Muscle of back (tissue), 3 donors: ENCODE measurements at regions not wholly inside any gene's neighbourhood (a gene's known extent, or its start where the extent isn't known, plus 50 kb on each side); places are given as distances from the start of the nearest gene placed in this dataset.
A peak's percentile ranks its signal among the peaks of the same experiment; 100 is the strongest.
"Not testable (repeated sequence)": the region's sequence is repeated elsewhere in the genome, so short reads cannot be mapped to it uniquely, and the experiment has no call there.

Experiments
- DNase-seq, 3 donors: peaks; one replicate each; pipeline versions ENCODE4 v3.0.0 to v3.0.0-alpha.2; 2013

- DNase-seq = no peak
Measured at GRCh38 chr5:143533978-143534760, 130.7 kb upstream of the NR3C1 start.

- DNase-seq = no peak
Measured at GRCh38 chr5:143533475-143533874, 130.0 kb upstream of the NR3C1 start.

- DNase-seq = no peak
Measured at GRCh38 chr5:143527808-143528207, 124.3 kb upstream of the NR3C1 start.

- no peak for DNase-seq
Measured at GRCh38 chr5:143525176-143525575, 121.7 kb upstream of the NR3C1 start.

- peak in 1 of 3 donors; percentile 23 for DNase-seq
Measured at GRCh38 chr5:143524338-143524945, 121.0 kb upstream of the NR3C1 start.

GRCh38 chr5:143521846-143522400 is 118.4 kb upstream of the NR3C1 start:
- no peak for DNase-seq

- DNase-seq = peak in 2 of 3 donors; percentile 56 to 80
Measured at GRCh38 chr5:143521141-143521540, 117.7 kb upstream of the NR3C1 start.

- not testable (repeated sequence) for DNase-seq
Measured at GRCh38 chr5:143519215-143519614, 115.7 kb upstream of the NR3C1 start.

GRCh38 chr5:143517824-143518223 is 114.3 kb upstream of the NR3C1 start:
- not testable (repeated sequence) for DNase-seq

- DNase-seq = no peak
Measured at GRCh38 chr5:143516249-143516648, 112.8 kb upstream of the NR3C1 start.

- DNase-seq = peak; percentile 71 to 86 (median 74)
Measured at GRCh38 chr5:143515829-143516228, 112.3 kb upstream of the NR3C1 start.

GRCh38 chr5:143514616-143515335 is 111.3 kb upstream of the NR3C1 start:
- peak in 1 of 3 donors; percentile 60 for DNase-seq

- no peak for DNase-seq
Measured at GRCh38 chr5:143513720-143514119, 110.2 kb upstream of the NR3C1 start.

GRCh38 chr5:143511736-143512135 is 108.2 kb upstream of the NR3C1 start:
- DNase-seq = no peak

- no peak for DNase-seq
Measured at GRCh38 chr5:143509758-143510221, 106.3 kb upstream of the NR3C1 start.

GRCh38 chr5:143506836-143507552 is 103.5 kb upstream of the NR3C1 start:
- peak in 2 of 3 donors; percentile 46 to 90 for DNase-seq

GRCh38 chr5:143505934-143506333 is 102.4 kb upstream of the NR3C1 start:
- no peak for DNase-seq

- DNase-seq = no peak
Measured at GRCh38 chr5:143505354-143505753, 101.9 kb upstream of the NR3C1 start.

- DNase-seq = peak in 2 of 3 donors; percentile 68 to 91
Measured at GRCh38 chr5:143501310-143502044, 98.0 kb upstream of the NR3C1 start.

- no peak for DNase-seq
Measured at GRCh38 chr5:143499480-143500114, 96.1 kb upstream of the NR3C1 start.
